ENCODE measurements at regions not wholly inside any gene's neighbourhood (a gene's known extent, or its start where the extent isn't known, plus 50 kb on each side); places are given as distances from the start of the nearest gene placed in this dataset.

- TF ChIP-seq CTCF (conservative IDR thresholded peaks at IDR 0.05) (no peak), EZH2 (IDR thresholded peaks at IDR 0.05; ENCODE audit: low read depth) (no peak)
These were observed 90.6 kb upstream of the SPATA12 start for GRCh38 chr3:56969851-56970250.
